ENCODE measurements at regions not wholly inside any gene's neighbourhood (a gene's known extent, or its start where the extent isn't known, plus 50 kb on each side); places are given as distances from the start of the nearest gene placed in this dataset.

GRCh38 chr17:14559264-14560119 lies 258.6 kb downstream of the HS3ST3B1 start:
- no peak for FAIRE-seq
- no peak for TF ChIP-seq CTCF (IDR thresholded peaks at IDR 0.05)
- Histone ChIP-seq H3K4me1 (no peaks in the 10 kb centered on the region), H3K9me3 (no peaks in the 10 kb centered on the region), H3K27ac (no peak overlapping the region), H3K4me3 (no peak overlapping the region), H3K36me3 (no peaks in the 10 kb centered on the region), H3K27me3 (no peaks in the 10 kb centered on the region)
- intact Hi-C loops (cut with DNase I): no loop called here
- 49 to 54% methylated on average over 10 of the region's 10 CpGs for WGBS, 2 donors
- no peak for ATAC-seq
- no peak for DNase-seq

GRCh38 chr17:14557480-14557879 lies 256.6 kb downstream of the HS3ST3B1 start:
- FAIRE-seq: no peak
- no peak for ATAC-seq

GRCh38 chr17:14553847-14554246 lies 253.0 kb downstream of the HS3ST3B1 start:
- intact Hi-C loops (cut with DNase I): no loop called here
- no peak for FAIRE-seq
- ATAC-seq: no peak

More at GRCh38 chr17:14557480-14557879, 256.6 kb downstream of the HS3ST3B1 start:
- intact Hi-C loops (cut with DNase I): no loop called here
- no peaks in the 10 kb centered on the region for H3K9me3 ChIP-seq
- H3K4me3 ChIP-seq: no peak overlapping the region
- WGBS, 2 donors: 39 to 53% methylated on average over 4 of the region's 4 CpGs
- no peak for TF ChIP-seq CTCF (IDR thresholded peaks at IDR 0.05)
- no peaks in the 10 kb centered on the region for H3K36me3 ChIP-seq
- H3K4me1 ChIP-seq: no peaks in the 10 kb centered on the region
- no peak for DNase-seq
- no peak overlapping the region for H3K27ac ChIP-seq
- H3K27me3 ChIP-seq: no peaks in the 10 kb centered on the region

GRCh38 chr17:14552306-14552705 lies 251.4 kb downstream of the HS3ST3B1 start:
- TF ChIP-seq CTCF (IDR thresholded peaks at IDR 0.05): no peak
- no peak for ATAC-seq
- Histone ChIP-seq H3K4me3 (no peak overlapping the region), H3K4me1 (no peaks in the 10 kb centered on the region), H3K9me3 (no peaks in the 10 kb centered on the region), H3K27me3 (no peaks in the 10 kb centered on the region), H3K36me3 (no peaks in the 10 kb centered on the region), H3K27ac (no peak overlapping the region)
- DNase-seq: no peak
- intact Hi-C loops (cut with DNase I): no loop called here
- WGBS, 2 donors: 63 to 65% methylated on average over 7 of the region's 7 CpGs
- FAIRE-seq: no peak

More at GRCh38 chr17:14553847-14554246, 253.0 kb downstream of the HS3ST3B1 start:
- DNase-seq: no peak
- H3K27me3 ChIP-seq: no peaks in the 10 kb centered on the region
- no peak overlapping the region for H3K27ac ChIP-seq
- no peaks in the 10 kb centered on the region for H3K9me3 ChIP-seq
- H3K4me3 ChIP-seq: no peak overlapping the region
- no peak for TF ChIP-seq CTCF (IDR thresholded peaks at IDR 0.05)
- no peaks in the 10 kb centered on the region for H3K4me1 ChIP-seq
- no peaks in the 10 kb centered on the region for H3K36me3 ChIP-seq
- 49 to 66% methylated on average over 2 of the region's 2 CpGs for WGBS, 2 donors

- no peak for DNase-seq
- no peak overlapping the region for H3K4me3 ChIP-seq
- no peaks in the 10 kb centered on the region for H3K36me3 ChIP-seq
- no peaks in the 10 kb centered on the region for H3K27me3 ChIP-seq
- no peak overlapping the region for H3K27ac ChIP-seq
- WGBS, 2 donors: 74 to 89% methylated on average over 2 of the region's 2 CpGs
- H3K4me1 ChIP-seq: no peaks in the 10 kb centered on the region
- TF ChIP-seq CTCF (IDR thresholded peaks at IDR 0.05): no peak
- no peaks in the 10 kb centered on the region for H3K9me3 ChIP-seq
- no peak for FAIRE-seq
- no peak for ATAC-seq
- intact Hi-C loops (cut with DNase I): no loop called here
These were observed 246.7 kb downstream of the HS3ST3B1 start for GRCh38 chr17:14547556-14547955.
